Activated CD4-positive, alpha-beta T cell treated with anti-CD3 and anti-CD28 coated beads for 24 hours (primary cell): ENCODE measurements at regions not wholly inside any gene's neighbourhood (a gene's known extent, or its start where the extent isn't known, plus 50 kb on each side); places are given as distances from the start of the nearest gene placed in this dataset.

Experiments
- DNase-seq, 2 donors: peaks; one replicate each; pipeline ENCODE4 v3.0.0-alpha.2; 2020; ENCODE audit warnings: low read depth in 2 of 2

- DNase-seq, result peak; percentile 48 to 55
Observed at GRCh38 chr3:182683453-182683852, 109.9 kb upstream of the ATP11B start.

- no peak for DNase-seq
Observed at GRCh38 chr3:182683858-182684257, 109.4 kb upstream of the ATP11B start.

GRCh38 chr3:182686033-182686886 lies 107.0 kb upstream of the ATP11B start:
- no peak for DNase-seq

GRCh38 chr3:182690172-182690571 lies 103.1 kb upstream of the ATP11B start:
- no peak for DNase-seq

- no peak for DNase-seq
Observed at GRCh38 chr3:182692021-182692420, 101.3 kb upstream of the ATP11B start.

GRCh38 chr3:182692695-182693094 lies 100.6 kb upstream of the ATP11B start:
- no peak for DNase-seq

GRCh38 chr3:182693723-182694122 lies 99.6 kb upstream of the ATP11B start:
- no peak for DNase-seq

GRCh38 chr3:182696916-182697315 lies 96.4 kb upstream of the ATP11B start:
- DNase-seq, result no peak

GRCh38 chr3:182697345-182697919 lies 95.9 kb upstream of the ATP11B start:
- no peak for DNase-seq

- DNase-seq, result no peak
Observed at GRCh38 chr3:182698078-182698477, 95.2 kb upstream of the ATP11B start.

- no peak for DNase-seq
Observed at GRCh38 chr3:182699550-182700170, 93.6 kb upstream of the ATP11B start.

- DNase-seq, result no peak
Observed at GRCh38 chr3:182702216-182702615, 91.1 kb upstream of the ATP11B start.

- DNase-seq, result no peak
Observed at GRCh38 chr3:182703233-182703632, 90.1 kb upstream of the ATP11B start.

GRCh38 chr3:182704926-182705325 lies 88.4 kb upstream of the ATP11B start:
- DNase-seq, result no peak

GRCh38 chr3:182708810-182709209 lies 84.5 kb upstream of the ATP11B start:
- no peak for DNase-seq

GRCh38 chr3:182709306-182709705 lies 84.0 kb upstream of the ATP11B start:
- DNase-seq, result no peak

- no peak for DNase-seq
Observed at GRCh38 chr3:182710557-182711157, 82.6 kb upstream of the ATP11B start.

- no peak for DNase-seq
Observed at GRCh38 chr3:182711261-182711683, 82.0 kb upstream of the ATP11B start.

- DNase-seq, result no peak
Observed at GRCh38 chr3:182711853-182712252, 81.5 kb upstream of the ATP11B start.

- no peak for DNase-seq
Observed at GRCh38 chr3:182713111-182713510, 80.2 kb upstream of the ATP11B start.

- no peak for DNase-seq
Observed at GRCh38 chr3:182713743-182714517, 79.4 kb upstream of the ATP11B start.

- DNase-seq, result no peak
Observed at GRCh38 chr3:182715006-182715405, 78.3 kb upstream of the ATP11B start.
